ENCODE measurements at regions not wholly inside any gene's neighbourhood (a gene's known extent, or its start where the extent isn't known, plus 50 kb on each side); places are given as distances from the start of the nearest gene placed in this dataset.

DNA sequence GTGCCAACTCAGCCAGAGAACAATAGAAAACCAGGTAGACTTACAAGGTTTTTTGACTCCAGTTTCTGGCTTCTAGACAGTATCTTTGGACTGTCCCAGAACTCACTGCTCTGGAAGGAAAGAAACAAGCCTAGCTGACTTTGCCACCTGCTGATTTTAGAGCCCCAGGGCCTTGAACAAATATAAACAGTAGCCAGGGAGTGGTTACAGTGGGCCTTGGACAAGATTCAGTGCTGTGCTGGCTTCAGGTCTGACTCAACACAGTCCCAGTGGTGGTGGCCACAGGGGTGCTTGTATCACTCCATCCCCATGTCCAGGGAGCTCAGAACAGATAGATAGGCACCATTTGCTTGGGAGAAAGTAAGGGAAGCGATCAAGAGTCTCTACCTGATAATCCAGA is 694.1 kb upstream of the ADGRL3 start:
- H3K4me3 ChIP-seq (ENCODE audit: low read depth, poor library complexity, severe bottlenecking): no peak overlapping the region
- WGBS, 2 donors: 48 to 50% methylated on average over 1 of the region's 1 CpG
- intact Hi-C loops (cut with DNase I; ENCODE audit: low total_unique reads): no loop called here
- DNase-seq (ENCODE audit: low spot score in 2 of 2): no peak
- no peak for TF ChIP-seq POLR2A (IDR thresholded peaks at IDR 0.05)
- TF ChIP-seq, protein P1, sequence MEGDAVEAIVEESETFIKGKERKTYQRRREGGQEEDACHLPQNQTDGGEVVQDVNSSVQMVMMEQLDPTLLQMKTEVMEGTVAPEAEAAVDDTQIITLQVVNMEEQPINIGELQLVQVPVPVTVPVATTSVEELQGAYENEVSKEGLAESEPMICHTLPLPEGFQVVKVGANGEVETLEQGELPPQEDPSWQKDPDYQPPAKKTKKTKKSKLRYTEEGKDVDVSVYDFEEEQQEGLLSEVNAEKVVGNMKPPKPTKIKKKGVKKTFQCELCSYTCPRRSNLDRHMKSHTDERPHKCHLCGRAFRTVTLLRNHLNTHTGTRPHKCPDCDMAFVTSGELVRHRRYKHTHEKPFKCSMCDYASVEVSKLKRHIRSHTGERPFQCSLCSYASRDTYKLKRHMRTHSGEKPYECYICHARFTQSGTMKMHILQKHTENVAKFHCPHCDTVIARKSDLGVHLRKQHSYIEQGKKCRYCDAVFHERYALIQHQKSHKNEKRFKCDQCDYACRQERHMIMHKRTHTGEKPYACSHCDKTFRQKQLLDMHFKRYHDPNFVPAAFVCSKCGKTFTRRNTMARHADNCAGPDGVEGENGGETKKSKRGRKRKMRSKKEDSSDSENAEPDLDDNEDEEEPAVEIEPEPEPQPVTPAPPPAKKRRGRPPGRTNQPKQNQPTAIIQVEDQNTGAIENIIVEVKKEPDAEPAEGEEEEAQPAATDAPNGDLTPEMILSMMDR (IDR thresholded peaks at IDR 0.05): no peak

DNA sequence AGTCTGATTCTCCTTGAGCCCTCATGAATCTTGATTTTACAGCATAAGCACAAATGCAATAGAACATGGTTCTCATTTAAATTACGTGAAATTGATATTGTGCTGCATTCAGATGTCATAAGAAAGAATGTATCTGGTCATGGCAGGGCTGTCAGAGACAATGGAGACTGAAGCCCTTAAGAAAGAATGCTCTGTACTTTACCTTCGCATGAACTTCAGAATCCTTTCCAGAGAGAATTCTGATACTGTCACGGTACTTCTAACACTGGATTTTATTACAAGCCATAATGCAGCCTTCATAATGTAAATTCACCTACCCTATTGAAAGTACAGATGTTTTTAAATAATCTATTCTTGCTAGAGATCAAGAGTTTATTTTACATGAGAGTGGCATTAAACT is 677.9 kb upstream of the ADGRL3 start:
- intact Hi-C loops (cut with DNase I; ENCODE audit: low total_unique reads): no loop called here
- no peak for DNase-seq (ENCODE audit: low spot score in 2 of 2)
- no peak for TF ChIP-seq POLR2A (IDR thresholded peaks at IDR 0.05)
- TF ChIP-seq, protein P1 (IDR thresholded peaks at IDR 0.05): no peak
- H3K4me3 ChIP-seq (ENCODE audit: low read depth, poor library complexity, severe bottlenecking): no peak overlapping the region
- WGBS, 2 donors: 75 to 79% methylated on average over 3 of the region's 3 CpGs

DNA sequence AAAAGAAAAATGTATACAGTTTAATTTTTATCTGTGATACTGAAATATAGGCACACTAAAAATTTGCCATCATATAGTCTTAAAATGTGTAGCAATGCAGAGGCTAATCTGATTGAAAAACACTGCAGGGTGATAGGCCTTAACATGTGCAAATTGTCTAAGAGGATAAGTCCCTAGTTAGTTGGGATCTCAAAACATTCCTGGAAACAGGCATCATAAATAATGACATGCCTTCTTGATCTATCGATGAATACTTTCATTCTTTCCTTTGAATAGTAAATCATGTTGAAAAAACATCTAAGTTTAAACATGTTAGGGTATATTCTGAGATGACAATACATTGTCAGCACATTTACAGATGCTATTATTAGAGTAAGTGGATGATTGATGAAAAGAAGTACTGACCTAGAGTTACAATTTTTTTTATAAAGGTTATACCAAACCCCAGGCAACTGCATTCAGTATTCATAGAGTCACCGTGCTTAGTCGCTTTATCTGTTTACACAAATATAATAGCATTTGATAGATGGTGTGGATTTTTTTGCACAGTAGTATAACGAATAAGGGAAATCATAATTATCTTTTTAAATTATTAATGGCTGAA is 668.2 kb upstream of the ADGRL3 start:
- 49 to 51% methylated on average over 4 of the region's 4 CpGs for WGBS, 2 donors
- no peak for TF ChIP-seq POLR2A (IDR thresholded peaks at IDR 0.05)
- TF ChIP-seq, protein P1 (IDR thresholded peaks at IDR 0.05): no peak
- H3K4me3 ChIP-seq (ENCODE audit: low read depth, poor library complexity, severe bottlenecking): no peak overlapping the region
- intact Hi-C loops (cut with DNase I; ENCODE audit: low total_unique reads): no loop called here
- no peak for DNase-seq (ENCODE audit: low spot score in 2 of 2)

DNA sequence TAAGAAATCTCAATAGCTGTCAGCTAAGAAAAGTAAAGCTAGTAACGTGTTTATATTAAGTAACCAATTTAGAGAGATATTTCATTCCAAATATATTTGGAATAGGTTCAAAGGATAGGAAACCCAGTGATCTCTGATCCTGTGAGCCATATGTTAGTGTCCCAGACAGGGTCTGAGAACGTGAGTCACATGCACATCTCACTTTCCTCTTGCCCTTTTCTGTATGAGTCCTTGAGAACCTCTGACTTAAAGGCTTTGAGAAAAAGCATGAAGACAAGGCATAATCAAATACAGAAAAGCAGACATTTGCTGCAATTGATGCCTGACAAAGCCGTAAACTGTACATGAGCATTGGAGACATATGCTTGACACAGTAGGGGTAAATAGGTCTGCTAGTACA is 655.1 kb upstream of the ADGRL3 start:
- DNase-seq (ENCODE audit: low spot score in 2 of 2): no peak
- intact Hi-C loops (cut with DNase I; ENCODE audit: low total_unique reads): no loop called here

DNA sequence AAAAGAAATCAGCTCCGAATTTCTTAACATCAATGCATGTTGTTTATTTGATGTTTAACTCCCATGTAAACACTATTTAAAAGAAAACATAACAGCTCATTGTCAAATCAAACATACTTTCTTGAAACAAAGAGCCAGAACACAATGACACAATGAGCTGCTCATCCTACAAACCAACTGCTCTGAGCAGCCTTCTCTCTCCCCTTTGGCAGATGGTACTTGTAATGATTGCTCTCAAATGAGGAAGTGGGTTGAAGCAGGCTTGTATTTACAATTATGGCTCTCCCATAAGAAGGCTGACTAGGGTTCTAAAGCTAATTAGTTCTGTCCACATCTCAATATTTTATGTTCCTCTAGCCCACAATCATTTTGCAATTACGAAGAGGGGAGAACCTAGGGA is 637.8 kb upstream of the ADGRL3 start:
- H3K4me3 ChIP-seq (ENCODE audit: low read depth, poor library complexity, severe bottlenecking): no peak overlapping the region
- intact Hi-C loops (cut with DNase I; ENCODE audit: low total_unique reads): no loop called here
- WGBS, 2 donors: 66 to 69% methylated on average over 2 of the region's 2 CpGs
- TF ChIP-seq, protein P1 (IDR thresholded peaks at IDR 0.05): no peak
- TF ChIP-seq POLR2A (IDR thresholded peaks at IDR 0.05): no peak
- DNase-seq (ENCODE audit: low spot score in 2 of 2): no peak

More for the DNA sequence above, 655.1 kb upstream of the ADGRL3 start:
- no peak overlapping the region for H3K4me3 ChIP-seq (ENCODE audit: low read depth, poor library complexity, severe bottlenecking)
- WGBS, 2 donors: 25 to 35% methylated on average over 3 of the region's 3 CpGs
- TF ChIP-seq, protein P1 (IDR thresholded peaks at IDR 0.05): no peak
- TF ChIP-seq POLR2A (IDR thresholded peaks at IDR 0.05): no peak

DNA sequence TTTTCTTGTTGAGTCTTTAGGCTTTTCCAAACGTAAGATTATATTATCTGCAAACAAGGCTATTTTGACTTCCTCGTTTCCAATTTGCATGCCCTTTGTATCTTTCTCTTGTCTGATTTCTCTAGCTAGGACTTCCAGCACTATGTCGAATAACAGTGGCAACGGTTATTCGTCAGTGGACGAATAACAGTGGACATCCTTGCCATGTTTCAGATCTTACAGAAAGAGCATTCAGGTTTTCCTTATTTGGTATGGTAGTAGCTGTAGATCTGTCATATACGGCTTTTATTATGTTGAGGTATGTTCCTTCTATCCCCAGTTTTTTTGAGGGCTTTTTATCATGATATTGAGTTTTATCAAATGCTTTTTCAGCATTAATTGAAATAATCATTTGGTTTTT is 634.6 kb upstream of the ADGRL3 start:
- no peak for DNase-seq (ENCODE audit: low spot score in 2 of 2)
- intact Hi-C loops (cut with DNase I; ENCODE audit: low total_unique reads): no loop called here
- WGBS, 2 donors: 95 to 96% methylated on average over 7 of the region's 7 CpGs
- no peak overlapping the region for H3K4me3 ChIP-seq (ENCODE audit: low read depth, poor library complexity, severe bottlenecking)
- TF ChIP-seq POLR2A (IDR thresholded peaks at IDR 0.05): no peak
- TF ChIP-seq, protein P1 (IDR thresholded peaks at IDR 0.05): no peak

Measured in lower leg skin (tissue), 4 donors.